ENCODE measurements at regions not wholly inside any gene's neighbourhood (a gene's known extent, or its start where the extent isn't known, plus 50 kb on each side); places are given as distances from the start of the nearest gene placed in this dataset.

GRCh38 chr5:176711883-176712282 is 64.6 kb downstream of the TSPAN17 start:
- H3K27ac ChIP-seq (ENCODE audit: insufficient read depth, low read length, poor library complexity, severe bottlenecking): no peak overlapping the region
- H3K4me3 ChIP-seq (ENCODE audit: low read depth, low read length): no peak overlapping the region
- Mint-ChIP-seq H3K27ac (no peak overlapping the region), H3K4me3 (no peak overlapping the region), H3K9me3 (peaks cover 0 to 7% (median 0%) of the 10 kb centered on the region in 7 donors), H3K27me3 (peaks cover 29% of the 10 kb centered on the region), H3K36me3 (no peaks in the 10 kb centered on the region), H3K4me1 (no peaks in the 10 kb centered on the region)
- H3K27me3 ChIP-seq (ENCODE audit: control insufficient read depth, insufficient read depth, low read length): peaks cover 2% of the 10 kb centered on the region
- H3K36me3 ChIP-seq (ENCODE audit: control insufficient read depth, insufficient read depth, low read length): no peaks in the 10 kb centered on the region
- H3K9me3 ChIP-seq (ENCODE audit: control insufficient read depth in 2 of 2, low read length in 2 of 2): peaks cover 0 to 3% of the 10 kb centered on the region in 2 experiments
- no peaks in the 10 kb centered on the region for H3K4me1 ChIP-seq (ENCODE audit: control insufficient read depth, insufficient read depth, low read length, poor library complexity, severe bottlenecking)
- ATAC-seq (ENCODE audit: low read depth in 2 of 2): no peak
- DNase-seq: no peak

DNA sequence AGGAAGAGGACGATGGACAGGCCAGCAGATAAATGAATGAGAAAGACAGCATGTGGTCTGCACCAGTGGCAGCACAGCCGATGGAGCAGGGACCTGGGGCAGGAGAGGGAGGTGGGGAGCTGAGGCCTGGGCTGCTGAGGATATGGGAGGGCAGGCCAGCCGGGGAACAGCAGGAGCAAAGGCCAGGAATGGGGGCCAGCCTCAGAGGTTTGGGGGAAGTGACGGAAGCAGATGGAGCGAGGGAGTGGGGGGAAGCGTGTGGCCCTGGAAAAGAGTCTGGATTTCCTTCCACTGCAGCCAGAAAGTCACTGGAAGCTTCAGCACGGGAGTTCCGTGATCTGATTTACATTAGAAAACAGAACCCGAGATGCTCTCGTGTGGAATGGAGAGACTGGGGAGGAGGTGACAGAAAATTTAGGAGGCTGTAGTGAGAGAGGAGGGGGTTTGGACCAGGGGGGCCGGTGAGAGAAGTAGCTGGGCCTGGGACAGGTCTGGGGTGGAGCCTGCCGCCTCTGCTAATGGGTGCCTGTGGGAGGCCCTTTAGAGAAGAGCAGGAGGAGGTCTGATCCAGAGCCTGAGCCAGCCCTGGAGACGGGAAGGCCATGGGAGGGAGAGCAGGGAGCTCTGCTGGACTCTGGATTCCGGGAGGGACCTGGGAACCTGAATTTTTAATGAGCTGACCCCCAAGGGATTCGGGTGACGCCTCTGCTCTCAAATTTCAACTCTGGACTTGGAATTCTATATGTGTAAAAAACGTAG is 65.4 kb downstream of the TSPAN17 start:
- no peak overlapping the region for H3K27ac Mint-ChIP-seq
- H3K9me3 Mint-ChIP-seq: peaks cover 0 to 7% (median 0%) of the 10 kb centered on the region in 7 donors
- Histone ChIP-seq H3K9me3 (ENCODE audit: control insufficient read depth in 2 of 2, low read length in 2 of 2) (peaks cover 0 to 3% of the 10 kb centered on the region in 2 experiments), H3K4me1 (ENCODE audit: control insufficient read depth, insufficient read depth, low read length, poor library complexity, severe bottlenecking) (no peaks in the 10 kb centered on the region), H3K27me3 (ENCODE audit: control insufficient read depth, insufficient read depth, low read length) (peaks cover 2% of the 10 kb centered on the region), H3K36me3 (ENCODE audit: control insufficient read depth, insufficient read depth, low read length) (no peaks in the 10 kb centered on the region), H3K4me3 (ENCODE audit: low read depth, low read length) (no peak overlapping the region), H3K27ac (ENCODE audit: insufficient read depth, low read length, poor library complexity, severe bottlenecking) (no peak overlapping the region)
- DNase-seq (no peak), ATAC-seq (ENCODE audit: low read depth in 2 of 2) (no peak)
- no peak overlapping the region for H3K4me3 Mint-ChIP-seq
- H3K27me3 Mint-ChIP-seq: peaks cover 29% of the 10 kb centered on the region
- H3K4me1 Mint-ChIP-seq: no peaks in the 10 kb centered on the region
- no peaks in the 10 kb centered on the region for H3K36me3 Mint-ChIP-seq

- H3K27ac Mint-ChIP-seq: no peak overlapping the region
- peaks cover 29% of the 10 kb centered on the region for H3K27me3 Mint-ChIP-seq
- H3K9me3 Mint-ChIP-seq: peaks cover 0 to 7% (median 0%) of the 10 kb centered on the region in 7 donors
These were observed 66.1 kb downstream of the TSPAN17 start for GRCh38 chr5:176713409-176713808.

GRCh38 chr5:176714067-176714466 is 66.8 kb downstream of the TSPAN17 start:
- Mint-ChIP-seq H3K27ac (peak overlapping the region in 1 of 3 donors; percentile 54), H3K4me1 (no peaks in the 10 kb centered on the region), H3K4me3 (no peak overlapping the region), H3K27me3 (peaks cover 29% of the 10 kb centered on the region), H3K36me3 (no peaks in the 10 kb centered on the region), H3K9me3 (peaks cover 0 to 7% (median 0%) of the 10 kb centered on the region in 7 donors)
- H3K9me3 ChIP-seq (ENCODE audit: control insufficient read depth in 2 of 2, low read length in 2 of 2): peaks cover 0 to 3% of the 10 kb centered on the region in 2 experiments
- DNase-seq (peak in 1 of 3 donors; percentile 9), ATAC-seq (ENCODE audit: low read depth in 2 of 2) (no peak)
- H3K36me3 ChIP-seq (ENCODE audit: control insufficient read depth, insufficient read depth, low read length): no peaks in the 10 kb centered on the region
- H3K4me1 ChIP-seq (ENCODE audit: control insufficient read depth, insufficient read depth, low read length, poor library complexity, severe bottlenecking): no peaks in the 10 kb centered on the region
- H3K27ac ChIP-seq (ENCODE audit: insufficient read depth, low read length, poor library complexity, severe bottlenecking): no peak overlapping the region
- H3K4me3 ChIP-seq (ENCODE audit: low read depth, low read length): no peak overlapping the region
- peaks cover 2% of the 10 kb centered on the region for H3K27me3 ChIP-seq (ENCODE audit: control insufficient read depth, insufficient read depth, low read length)

More at GRCh38 chr5:176713409-176713808, 66.1 kb downstream of the TSPAN17 start:
- Histone ChIP-seq H3K27me3 (ENCODE audit: control insufficient read depth, insufficient read depth, low read length) (peaks cover 2% of the 10 kb centered on the region), H3K4me3 (ENCODE audit: low read depth, low read length) (no peak overlapping the region), H3K4me1 (ENCODE audit: control insufficient read depth, insufficient read depth, low read length, poor library complexity, severe bottlenecking) (no peaks in the 10 kb centered on the region), H3K9me3 (ENCODE audit: control insufficient read depth in 2 of 2, low read length in 2 of 2) (peaks cover 0 to 3% of the 10 kb centered on the region in 2 experiments), H3K27ac (ENCODE audit: insufficient read depth, low read length, poor library complexity, severe bottlenecking) (no peak overlapping the region), H3K36me3 (ENCODE audit: control insufficient read depth, insufficient read depth, low read length) (no peaks in the 10 kb centered on the region)
- no peaks in the 10 kb centered on the region for H3K4me1 Mint-ChIP-seq
- DNase-seq (no peak), ATAC-seq (ENCODE audit: low read depth in 2 of 2) (no peak)
- no peaks in the 10 kb centered on the region for H3K36me3 Mint-ChIP-seq
- H3K4me3 Mint-ChIP-seq: no peak overlapping the region

GRCh38 chr5:176716320-176716719 is 69.0 kb downstream of the TSPAN17 start:
- peaks cover 34% of the 10 kb centered on the region for H3K27me3 Mint-ChIP-seq
- H3K4me1 ChIP-seq (ENCODE audit: control insufficient read depth, insufficient read depth, low read length, poor library complexity, severe bottlenecking): no peaks in the 10 kb centered on the region
- H3K27me3 ChIP-seq (ENCODE audit: control insufficient read depth, insufficient read depth, low read length): no peaks in the 10 kb centered on the region
- H3K9me3 Mint-ChIP-seq: peaks cover 0 to 7% (median 0%) of the 10 kb centered on the region in 7 donors
- no peak for ATAC-seq (ENCODE audit: low read depth in 2 of 2)
- H3K27ac Mint-ChIP-seq: no peak overlapping the region
- no peak overlapping the region for H3K4me3 Mint-ChIP-seq
- no peak for DNase-seq
- no peaks in the 10 kb centered on the region for H3K36me3 Mint-ChIP-seq
- H3K36me3 ChIP-seq (ENCODE audit: control insufficient read depth, insufficient read depth, low read length): no peaks in the 10 kb centered on the region
- no peak overlapping the region for H3K4me3 ChIP-seq (ENCODE audit: low read depth, low read length)
- no peaks in the 10 kb centered on the region for H3K4me1 Mint-ChIP-seq
- H3K9me3 ChIP-seq (ENCODE audit: control insufficient read depth in 2 of 2, low read length in 2 of 2): peaks cover 0 to 3% of the 10 kb centered on the region in 2 experiments
- H3K27ac ChIP-seq (ENCODE audit: insufficient read depth, low read length, poor library complexity, severe bottlenecking): no peak overlapping the region

GRCh38 chr5:176719113-176719739 is 71.9 kb downstream of the TSPAN17 start:
- no peak overlapping the region for H3K27ac ChIP-seq (ENCODE audit: insufficient read depth, low read length, poor library complexity, severe bottlenecking)
- H3K9me3 Mint-ChIP-seq: peaks cover 0 to 5% (median 0%) of the 10 kb centered on the region in 7 donors
- H3K36me3 ChIP-seq (ENCODE audit: control insufficient read depth, insufficient read depth, low read length): no peaks in the 10 kb centered on the region
- H3K4me3 ChIP-seq (ENCODE audit: low read depth, low read length): no peak overlapping the region
- no peaks in the 10 kb centered on the region for H3K36me3 Mint-ChIP-seq
- no peaks in the 10 kb centered on the region for H3K9me3 ChIP-seq (ENCODE audit: control insufficient read depth in 2 of 2, low read length in 2 of 2)
- peaks cover 0 to 13% (median 3%) of the 10 kb centered on the region in 4 donors for H3K4me1 Mint-ChIP-seq
- H3K4me3 Mint-ChIP-seq: no peak overlapping the region
- H3K27me3 Mint-ChIP-seq: peaks cover 41% of the 10 kb centered on the region
- DNase-seq: no peak
- no peak overlapping the region for H3K27ac Mint-ChIP-seq
- H3K27me3 ChIP-seq (ENCODE audit: control insufficient read depth, insufficient read depth, low read length): no peaks in the 10 kb centered on the region
- no peak for ATAC-seq (ENCODE audit: low read depth in 2 of 2)
- no peaks in the 10 kb centered on the region for H3K4me1 ChIP-seq (ENCODE audit: control insufficient read depth, insufficient read depth, low read length, poor library complexity, severe bottlenecking)

DNA sequence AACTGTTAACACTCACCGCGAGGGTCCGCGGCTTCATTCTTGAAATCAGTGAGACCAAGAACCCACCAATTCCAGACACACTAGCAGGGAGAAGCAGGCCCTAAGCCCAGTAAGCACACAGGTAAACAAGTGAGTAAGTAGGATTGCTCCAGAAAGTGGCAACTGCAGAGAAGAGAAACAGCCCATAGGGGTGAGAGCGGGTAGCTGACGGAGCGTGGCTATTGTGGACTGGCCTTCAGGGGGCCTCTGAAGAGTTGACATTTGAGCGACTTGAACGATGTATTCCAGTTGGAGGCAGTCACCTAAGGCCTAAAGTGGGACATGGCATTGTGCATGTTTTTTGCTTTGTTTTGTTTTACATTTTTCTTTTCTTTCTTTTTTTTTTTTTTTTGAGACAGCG is 74.2 kb downstream of the TSPAN17 start:
- Mint-ChIP-seq H3K36me3 (no peaks in the 10 kb centered on the region), H3K4me3 (no peak overlapping the region), H3K9me3 (peaks cover 0 to 3% (median 0%) of the 10 kb centered on the region in 7 donors), H3K27ac (no peak overlapping the region), H3K27me3 (peaks cover 46% of the 10 kb centered on the region), H3K4me1 (peaks cover 0 to 13% (median 6%) of the 10 kb centered on the region in 4 donors)
- ATAC-seq (ENCODE audit: low read depth in 2 of 2): no peak
- no peak for DNase-seq
- H3K27me3 ChIP-seq (ENCODE audit: control insufficient read depth, insufficient read depth, low read length): no peaks in the 10 kb centered on the region
- H3K4me3 ChIP-seq (ENCODE audit: low read depth, low read length): no peak overlapping the region
- H3K9me3 ChIP-seq (ENCODE audit: control insufficient read depth in 2 of 2, low read length in 2 of 2): no peaks in the 10 kb centered on the region
- H3K4me1 ChIP-seq (ENCODE audit: control insufficient read depth, insufficient read depth, low read length, poor library complexity, severe bottlenecking): no peaks in the 10 kb centered on the region
- H3K27ac ChIP-seq (ENCODE audit: insufficient read depth, low read length, poor library complexity, severe bottlenecking): no peak overlapping the region
- no peaks in the 10 kb centered on the region for H3K36me3 ChIP-seq (ENCODE audit: control insufficient read depth, insufficient read depth, low read length)

Measured in CD4-positive, CD25-positive, alpha-beta regulatory T cell (primary cell).